ENCODE measurements at regions not wholly inside any gene's neighbourhood (a gene's known extent, or its start where the extent isn't known, plus 50 kb on each side); places are given as distances from the start of the nearest gene placed in this dataset.

- FAIRE-seq = no peak
- intact Hi-C loops (cut with micrococcal nuclease) (no loop called here), dilution Hi-C loops (cut with MboI; ENCODE audit: extremely low pct_ligation_motif_present, low sequenced_read_pairs) (no loop called here)
- no peaks in the 10 kb centered on the region for H3K27me3 ChIP-seq (ENCODE audit: control insufficient read depth in 2 of 2, insufficient read depth in 2 of 2, low read length in 2 of 2)
- no TSS peak for BruUV-seq (replicated peaks)
- H3K36me3 ChIP-seq (ENCODE audit: control insufficient read depth in 2 of 2, extremely low read depth in 1 of 2, insufficient read depth in 2 of 2, low read length in 2 of 2) = no peaks in the 10 kb centered on the region
- H4K20me1 ChIP-seq (replicated peaks; ENCODE audit: control insufficient read depth, extremely low read depth, insufficient read depth, low read length) = no peaks in the 10 kb centered on the region
- no peak overlapping the region for H3K9ac ChIP-seq (replicated peaks; ENCODE audit: extremely low read depth, insufficient read depth, low read length)
- peaks cover 3% of the 10 kb centered on the region for H3K4me1 ChIP-seq (ENCODE audit: control insufficient read depth, extremely low read depth, insufficient read depth, low read length)
- no peak for TF ChIP-seq EZH2 (IDR thresholded peaks at IDR 0.05; ENCODE audit: borderline replicate concordance, low read depth, low read length, severe bottlenecking)
- ChIA-PET POLR2A (no interaction called here), CTCF (interaction anchor here (0.8 kb wide), 1 partner anchor 12 kb away, joined by 3 read pairs; no protein-coding TSS in a partner anchor)
- no peak overlapping the region for H3K27ac ChIP-seq (ENCODE audit: insufficient read depth, low read depth, low read length)
- H3K9me3 ChIP-seq (replicated peaks; ENCODE audit: control insufficient read depth, insufficient read depth, low read length) = no peaks in the 10 kb centered on the region
- no peak for DNase-seq (ENCODE audit: low read depth, low spot score)
- H2AFZ ChIP-seq (ENCODE audit: low read depth, low read length) = no peak overlapping the region
- H3K79me2 ChIP-seq (ENCODE audit: control insufficient read depth, insufficient read depth, low read length) = no peaks in the 10 kb centered on the region
- no peak overlapping the region for H3K4me2 ChIP-seq (ENCODE audit: insufficient read depth, low read length)
- no peak overlapping the region for H3K4me3 ChIP-seq (replicated peaks in 1 of 3; ENCODE audit: insufficient read depth in 1 of 3, low read depth in 1 of 3, low read length in 3 of 3)
- H3K9me1 ChIP-seq (replicated peaks; ENCODE audit: control insufficient read depth, extremely low read depth, insufficient read depth, low read length) = no peaks in the 10 kb centered on the region
Measured at GRCh38 chr5:105783811-105784210, 1886.9 kb downstream of the EFNA5 start.

- Histone ChIP-seq H3K4me2 (ENCODE audit: insufficient read depth, low read length) (no peak overlapping the region), H3K9me3 (replicated peaks; ENCODE audit: control insufficient read depth, insufficient read depth, low read length) (no peaks in the 10 kb centered on the region), H3K27me3 (ENCODE audit: control insufficient read depth in 2 of 2, insufficient read depth in 2 of 2, low read length in 2 of 2) (no peaks in the 10 kb centered on the region), H3K79me2 (ENCODE audit: control insufficient read depth, insufficient read depth, low read length) (no peaks in the 10 kb centered on the region), H3K9ac (replicated peaks; ENCODE audit: extremely low read depth, insufficient read depth, low read length) (no peak overlapping the region), H3K27ac (ENCODE audit: insufficient read depth, low read depth, low read length) (no peak overlapping the region), H3K4me1 (ENCODE audit: control insufficient read depth, extremely low read depth, insufficient read depth, low read length) (peaks cover under 1% of the 10 kb centered on the region), H4K20me1 (replicated peaks; ENCODE audit: control insufficient read depth, extremely low read depth, insufficient read depth, low read length) (no peaks in the 10 kb centered on the region), H3K36me3 (ENCODE audit: control insufficient read depth in 2 of 2, extremely low read depth in 1 of 2, insufficient read depth in 2 of 2, low read length in 2 of 2) (no peaks in the 10 kb centered on the region), H3K9me1 (replicated peaks; ENCODE audit: control insufficient read depth, extremely low read depth, insufficient read depth, low read length) (no peaks in the 10 kb centered on the region), H2AFZ (ENCODE audit: low read depth, low read length) (no peak overlapping the region), H3K4me3 (replicated peaks in 1 of 3; ENCODE audit: insufficient read depth in 1 of 3, low read depth in 1 of 3, low read length in 3 of 3) (no peak overlapping the region)
- POLR2A ChIA-PET = no interaction called here
- no peak for DNase-seq (ENCODE audit: low read depth, low spot score)
- no peak for FAIRE-seq
- dilution Hi-C loops (cut with MboI; ENCODE audit: extremely low pct_ligation_motif_present, low sequenced_read_pairs) = no loop called here
- no TSS peak for BruUV-seq (replicated peaks)
- intact Hi-C loops (cut with micrococcal nuclease) = no loop called here
- CTCF ChIA-PET = no interaction called here
- no peak for TF ChIP-seq GATA2 (IDR thresholded peaks at IDR 0.05; ENCODE audit: insufficient read depth, insufficient read length, low read depth, low read length)
- no peak for TF ChIP-seq EZH2 (IDR thresholded peaks at IDR 0.05; ENCODE audit: borderline replicate concordance, low read depth, low read length, severe bottlenecking)
- TF ChIP-seq POLR2AphosphoS5 (IDR thresholded peaks at IDR 0.05; ENCODE audit: insufficient read depth, low read depth, low read length) = no peak
- TF ChIP-seq FOS (IDR thresholded peaks at IDR 0.05; ENCODE audit: borderline replicate concordance, insufficient read depth, low read length) = no peak
Measured at GRCh38 chr5:105782501-105782900, 1888.2 kb downstream of the EFNA5 start.

All from endothelial cell of umbilical vein (primary cell).